Heart left ventricle (tissue), 13 donors: ENCODE measurements at regions not wholly inside any gene's neighbourhood (a gene's known extent, or its start where the extent isn't known, plus 50 kb on each side); places are given as distances from the start of the nearest gene placed in this dataset.
A peak's percentile ranks its signal among the peaks of the same experiment; 100 is the strongest.

Source experiments
- POLR2A ChIP-seq, 2 donors: fragments of 450-650 bp; IDR thresholded peaks; one replicate each; pipeline ENCODE4 v1.6.1; 2017; ENCODE audit warnings: antibody characterized with exemption in 2 of 2, mild to moderate bottlenecking in 2 of 2, moderate library complexity in 2 of 2
- TF ChIP-seq, protein P1 (sequence below), 12 donors: fragments of 200-600 bp; sonication (generic) in 4 of 12; IDR thresholded peaks; one replicate each; pipeline versions ENCODE4 v1.5.0 to v1.8.0; 2018 to 2022; ENCODE audit warnings: antibody characterized with exemption in 12 of 12, mild to moderate bottlenecking in 5 of 12
- donor health status: ischemic (EF 13 %, LVEDD 7.1; RV severe dilation, severe dysfunction).
- donor health status: DM: no; HTN: yes; CAD: no.
- donor health status: DM: no; HTN: no; CAD: no.
- donor health status: ischemic (EF 25% LVEDD 6.9; RV normal size, moderate dysfunction).
- donor health status: ischemic (EF 25% LVEDD 5.7; RV mildly dilated, moderate dysfunction).
- donor health status: ischemic (EF 35%, LVEDD 5.7; RV mildly dilated, moderate dysfunction).
- donor health status: nonischemic (EF 11% LVEDD 7.7; RV severe dilation, severe dysfunction).
- donor health status: DM: yes; HTN: yes; CAD: no.
- donor health status: PGD.
- donor health status: ischemic (EF 29% LVEDD 5.4; RV normal size, mild dysfunction).
- donor health status: nonischemic (EF 23%, LVEDD 6.1; RV moderate dilation, normal function).

DNA sequence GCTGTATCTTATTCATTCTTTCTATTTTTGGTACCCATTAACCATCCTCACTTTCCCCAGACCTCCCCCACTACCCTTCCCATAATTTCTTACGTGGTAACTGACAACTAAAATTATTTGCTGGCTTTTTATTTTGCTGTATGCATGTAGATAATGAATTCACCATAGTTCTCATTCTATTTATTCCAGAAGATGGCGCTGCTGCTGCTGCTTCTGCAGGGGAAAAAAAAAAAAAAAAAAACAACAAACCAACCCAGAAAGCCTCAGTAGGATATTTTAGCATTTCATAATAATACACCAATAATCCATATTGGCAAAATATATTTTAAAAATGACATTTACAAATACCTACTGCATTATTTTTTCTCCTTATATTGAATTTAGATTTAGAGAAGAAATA lies 416.6 kb upstream of the MAGEB18 start:
- TF ChIP-seq, protein P1, sequence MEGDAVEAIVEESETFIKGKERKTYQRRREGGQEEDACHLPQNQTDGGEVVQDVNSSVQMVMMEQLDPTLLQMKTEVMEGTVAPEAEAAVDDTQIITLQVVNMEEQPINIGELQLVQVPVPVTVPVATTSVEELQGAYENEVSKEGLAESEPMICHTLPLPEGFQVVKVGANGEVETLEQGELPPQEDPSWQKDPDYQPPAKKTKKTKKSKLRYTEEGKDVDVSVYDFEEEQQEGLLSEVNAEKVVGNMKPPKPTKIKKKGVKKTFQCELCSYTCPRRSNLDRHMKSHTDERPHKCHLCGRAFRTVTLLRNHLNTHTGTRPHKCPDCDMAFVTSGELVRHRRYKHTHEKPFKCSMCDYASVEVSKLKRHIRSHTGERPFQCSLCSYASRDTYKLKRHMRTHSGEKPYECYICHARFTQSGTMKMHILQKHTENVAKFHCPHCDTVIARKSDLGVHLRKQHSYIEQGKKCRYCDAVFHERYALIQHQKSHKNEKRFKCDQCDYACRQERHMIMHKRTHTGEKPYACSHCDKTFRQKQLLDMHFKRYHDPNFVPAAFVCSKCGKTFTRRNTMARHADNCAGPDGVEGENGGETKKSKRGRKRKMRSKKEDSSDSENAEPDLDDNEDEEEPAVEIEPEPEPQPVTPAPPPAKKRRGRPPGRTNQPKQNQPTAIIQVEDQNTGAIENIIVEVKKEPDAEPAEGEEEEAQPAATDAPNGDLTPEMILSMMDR (IDR thresholded peaks at IDR 0.05), result peak in 11 of 12 donors; percentile 8 to 51 (median 35)
- TF ChIP-seq POLR2A (IDR thresholded peaks at IDR 0.05), result no peak
